ENCODE measurements at regions not wholly inside any gene's neighbourhood (a gene's known extent, or its start where the extent isn't known, plus 50 kb on each side); places are given as distances from the start of the nearest gene placed in this dataset.

DNA sequence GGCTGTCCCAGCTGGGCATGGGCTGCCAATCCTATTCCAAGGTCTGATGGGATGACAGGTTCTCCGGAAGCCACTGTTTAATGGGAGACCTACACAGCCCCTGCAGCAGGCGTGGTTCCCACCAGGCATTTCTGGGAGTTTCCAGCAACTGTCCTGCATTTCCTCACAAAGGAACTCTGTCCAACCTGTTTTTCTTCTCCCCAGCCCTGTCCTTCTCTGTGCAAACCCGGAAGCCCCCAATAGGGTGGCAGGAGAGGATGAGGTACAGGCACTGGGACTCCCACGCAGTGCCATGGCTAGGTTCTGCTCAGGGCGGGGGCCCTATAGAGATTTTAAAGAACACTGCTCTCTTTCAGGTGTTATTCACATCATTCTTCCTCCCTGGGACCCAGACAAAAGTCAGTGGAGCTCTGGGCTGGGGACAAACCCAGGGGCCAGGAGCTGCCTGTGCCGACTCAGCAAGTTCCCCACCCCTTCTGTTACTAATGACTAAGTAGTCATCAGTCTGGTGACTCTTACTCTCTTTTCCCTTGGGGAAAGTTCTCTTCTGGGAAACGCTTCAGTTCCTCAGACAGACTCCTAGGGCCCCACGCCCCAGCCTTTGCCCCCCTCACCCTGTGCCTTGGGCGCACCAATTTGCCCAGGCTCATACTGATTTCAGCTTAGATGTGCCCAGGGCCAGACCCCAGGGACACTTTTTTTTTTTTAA is 97.7 kb downstream of the CD47 start:
- no peaks in the 10 kb centered on the region for H3K36me3 ChIP-seq (replicated peaks; ENCODE audit: control insufficient read depth, insufficient read depth, low read length)
- H3K4me3 ChIP-seq (ENCODE audit: insufficient read depth, low read depth, low read length): no peak overlapping the region
- DNase-seq: no peak
- no peaks in the 10 kb centered on the region for H3K27me3 ChIP-seq (ENCODE audit: control insufficient read depth, insufficient read depth, low read length)

- Histone ChIP-seq H3K36me3 (replicated peaks; ENCODE audit: control insufficient read depth, insufficient read depth, low read length) (no peaks in the 10 kb centered on the region), H3K27me3 (ENCODE audit: control insufficient read depth, insufficient read depth, low read length) (no peaks in the 10 kb centered on the region), H3K4me3 (ENCODE audit: insufficient read depth, low read depth, low read length) (no peak overlapping the region)
- no peak for DNase-seq
These were observed 99.9 kb downstream of the CD47 start for GRCh38 chr3:107990926-107991325.

- H3K4me3 ChIP-seq (ENCODE audit: insufficient read depth, low read depth, low read length): no peak overlapping the region
- no peak for DNase-seq
- no peaks in the 10 kb centered on the region for H3K27me3 ChIP-seq (ENCODE audit: control insufficient read depth, insufficient read depth, low read length)
- H3K36me3 ChIP-seq (replicated peaks; ENCODE audit: control insufficient read depth, insufficient read depth, low read length): no peaks in the 10 kb centered on the region
These were observed 100.4 kb downstream of the CD47 start for GRCh38 chr3:107990433-107990832.

- Histone ChIP-seq H3K36me3 (replicated peaks; ENCODE audit: control insufficient read depth, insufficient read depth, low read length) (no peaks in the 10 kb centered on the region), H3K4me3 (ENCODE audit: insufficient read depth, low read depth, low read length) (no peak overlapping the region), H3K27me3 (ENCODE audit: control insufficient read depth, insufficient read depth, low read length) (no peaks in the 10 kb centered on the region)
- no peak for DNase-seq
These were observed 101.2 kb downstream of the CD47 start for GRCh38 chr3:107989661-107990060.

GRCh38 chr3:107988460-107989175 is 102.2 kb downstream of the CD47 start:
- no peak for DNase-seq
- Histone ChIP-seq H3K4me3 (ENCODE audit: insufficient read depth, low read depth, low read length) (no peak overlapping the region), H3K27me3 (ENCODE audit: control insufficient read depth, insufficient read depth, low read length) (no peaks in the 10 kb centered on the region), H3K36me3 (replicated peaks; ENCODE audit: control insufficient read depth, insufficient read depth, low read length) (no peaks in the 10 kb centered on the region)

DNA sequence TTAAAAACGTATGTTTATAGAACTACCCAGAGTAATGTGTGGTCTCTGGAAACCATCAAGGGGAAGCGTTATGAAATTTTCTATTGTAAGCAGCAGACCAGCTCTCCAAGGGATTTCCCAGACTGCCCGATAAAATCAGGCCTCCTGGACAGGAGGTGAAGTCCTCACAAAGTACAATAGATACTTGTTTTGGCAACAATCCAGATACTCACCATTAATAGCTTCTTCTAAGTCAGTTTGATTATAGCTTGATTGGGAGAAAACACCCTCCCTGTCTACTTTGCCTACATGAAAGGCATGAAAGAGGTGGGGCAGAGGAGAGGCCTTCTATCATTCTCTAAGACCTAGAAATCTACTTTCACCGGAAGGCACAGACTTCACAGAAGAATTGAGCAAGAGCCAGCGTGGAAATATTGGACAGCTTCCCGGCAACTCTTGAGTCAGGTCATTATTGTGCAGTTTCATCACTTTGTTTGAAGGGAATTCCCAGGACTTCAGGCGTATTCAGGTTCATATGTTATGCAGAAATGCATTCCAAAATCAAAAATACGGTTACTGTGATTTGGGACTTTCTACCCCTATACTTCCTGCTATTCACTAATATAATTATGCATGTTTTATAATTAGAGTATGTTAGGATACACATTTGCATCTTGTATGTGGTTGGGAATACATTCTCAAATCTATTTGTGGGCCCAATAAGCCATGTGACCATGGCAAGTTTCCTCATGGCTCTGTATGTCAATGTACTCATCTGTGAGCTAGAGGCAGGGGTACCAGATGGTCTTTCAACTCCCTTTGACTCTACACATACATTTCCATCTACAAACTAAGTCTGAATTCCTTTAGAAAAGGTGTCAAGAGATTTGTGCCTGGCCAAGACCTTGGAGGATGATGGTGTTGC is 103.5 kb downstream of the CD47 start:
- Histone ChIP-seq H3K27me3 (ENCODE audit: control insufficient read depth, insufficient read depth, low read length) (no peaks in the 10 kb centered on the region), H3K4me3 (ENCODE audit: insufficient read depth, low read depth, low read length) (no peak overlapping the region), H3K36me3 (replicated peaks; ENCODE audit: control insufficient read depth, insufficient read depth, low read length) (no peaks in the 10 kb centered on the region)
- no peak for DNase-seq

DNA sequence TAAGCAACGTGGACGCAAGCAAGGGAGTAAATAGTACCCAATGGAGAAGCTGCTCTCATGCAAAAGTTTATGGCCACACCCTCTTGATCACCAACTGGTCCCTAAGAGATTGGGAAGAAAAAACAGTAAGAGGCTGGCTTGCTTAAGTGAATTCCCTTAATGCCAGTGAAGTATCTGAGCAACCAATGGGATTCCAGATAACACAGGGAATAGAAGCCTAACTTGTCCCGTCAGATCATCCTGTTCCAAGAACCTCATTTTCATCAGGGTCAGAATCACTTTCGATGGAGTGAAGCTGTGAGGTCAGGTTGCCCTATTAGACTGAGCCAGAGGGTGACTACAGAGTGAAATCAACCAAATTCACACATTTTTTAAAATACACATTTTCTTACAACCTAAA is 104.3 kb downstream of the CD47 start:
- DNase-seq: no peak
- Histone ChIP-seq H3K36me3 (replicated peaks; ENCODE audit: control insufficient read depth, insufficient read depth, low read length) (no peaks in the 10 kb centered on the region), H3K4me3 (ENCODE audit: insufficient read depth, low read depth, low read length) (no peak overlapping the region), H3K27me3 (ENCODE audit: control insufficient read depth, insufficient read depth, low read length) (no peaks in the 10 kb centered on the region)

GRCh38 chr3:107985496-107985895 is 105.3 kb downstream of the CD47 start:
- no peak for DNase-seq
- no peaks in the 10 kb centered on the region for H3K36me3 ChIP-seq (replicated peaks; ENCODE audit: control insufficient read depth, insufficient read depth, low read length)
- H3K4me3 ChIP-seq (ENCODE audit: insufficient read depth, low read depth, low read length): no peak overlapping the region
- H3K27me3 ChIP-seq (ENCODE audit: control insufficient read depth, insufficient read depth, low read length): no peaks in the 10 kb centered on the region

DNA sequence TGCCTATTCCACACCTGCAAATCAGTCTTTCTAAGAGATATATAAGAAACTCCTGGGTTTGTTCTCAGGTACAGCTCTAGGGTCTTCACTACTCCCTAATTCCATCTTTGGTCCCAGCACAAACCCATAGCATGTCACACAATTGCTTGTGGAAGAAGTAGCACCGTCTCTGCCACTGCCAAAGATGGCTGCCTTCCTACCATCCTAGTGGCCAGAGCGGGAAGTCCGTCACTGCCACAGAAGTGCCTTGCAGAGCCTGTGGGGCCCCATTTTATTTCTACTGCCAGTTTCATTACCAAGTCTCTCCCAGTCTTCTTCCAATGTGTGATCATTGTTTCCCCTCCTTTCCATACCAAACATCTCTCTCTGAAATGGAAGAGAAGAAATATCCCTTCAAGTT is 107.6 kb downstream of the CD47 start:
- Histone ChIP-seq H3K27me3 (ENCODE audit: control insufficient read depth, insufficient read depth, low read length) (no peaks in the 10 kb centered on the region), H3K4me3 (ENCODE audit: insufficient read depth, low read depth, low read length) (no peak overlapping the region), H3K36me3 (replicated peaks; ENCODE audit: control insufficient read depth, insufficient read depth, low read length) (no peaks in the 10 kb centered on the region)
- DNase-seq: no peak

- Histone ChIP-seq H3K27me3 (ENCODE audit: control insufficient read depth, insufficient read depth, low read length) (no peaks in the 10 kb centered on the region), H3K4me3 (ENCODE audit: insufficient read depth, low read depth, low read length) (no peak overlapping the region), H3K36me3 (replicated peaks; ENCODE audit: control insufficient read depth, insufficient read depth, low read length) (no peaks in the 10 kb centered on the region)
- no peak for DNase-seq
These were observed 108.7 kb downstream of the CD47 start for GRCh38 chr3:107982165-107982564.

- no peaks in the 10 kb centered on the region for H3K27me3 ChIP-seq (ENCODE audit: control insufficient read depth, insufficient read depth, low read length)
- no peak for DNase-seq
- no peak overlapping the region for H3K4me3 ChIP-seq (ENCODE audit: insufficient read depth, low read depth, low read length)
- no peaks in the 10 kb centered on the region for H3K36me3 ChIP-seq (replicated peaks; ENCODE audit: control insufficient read depth, insufficient read depth, low read length)
These were observed 109.2 kb downstream of the CD47 start for GRCh38 chr3:107981471-107982111.

GRCh38 chr3:107979538-107979937 is 111.3 kb downstream of the CD47 start:
- DNase-seq: no peak
- no peaks in the 10 kb centered on the region for H3K36me3 ChIP-seq (replicated peaks; ENCODE audit: control insufficient read depth, insufficient read depth, low read length)
- H3K4me3 ChIP-seq (ENCODE audit: insufficient read depth, low read depth, low read length): no peak overlapping the region
- no peaks in the 10 kb centered on the region for H3K27me3 ChIP-seq (ENCODE audit: control insufficient read depth, insufficient read depth, low read length)

DNA sequence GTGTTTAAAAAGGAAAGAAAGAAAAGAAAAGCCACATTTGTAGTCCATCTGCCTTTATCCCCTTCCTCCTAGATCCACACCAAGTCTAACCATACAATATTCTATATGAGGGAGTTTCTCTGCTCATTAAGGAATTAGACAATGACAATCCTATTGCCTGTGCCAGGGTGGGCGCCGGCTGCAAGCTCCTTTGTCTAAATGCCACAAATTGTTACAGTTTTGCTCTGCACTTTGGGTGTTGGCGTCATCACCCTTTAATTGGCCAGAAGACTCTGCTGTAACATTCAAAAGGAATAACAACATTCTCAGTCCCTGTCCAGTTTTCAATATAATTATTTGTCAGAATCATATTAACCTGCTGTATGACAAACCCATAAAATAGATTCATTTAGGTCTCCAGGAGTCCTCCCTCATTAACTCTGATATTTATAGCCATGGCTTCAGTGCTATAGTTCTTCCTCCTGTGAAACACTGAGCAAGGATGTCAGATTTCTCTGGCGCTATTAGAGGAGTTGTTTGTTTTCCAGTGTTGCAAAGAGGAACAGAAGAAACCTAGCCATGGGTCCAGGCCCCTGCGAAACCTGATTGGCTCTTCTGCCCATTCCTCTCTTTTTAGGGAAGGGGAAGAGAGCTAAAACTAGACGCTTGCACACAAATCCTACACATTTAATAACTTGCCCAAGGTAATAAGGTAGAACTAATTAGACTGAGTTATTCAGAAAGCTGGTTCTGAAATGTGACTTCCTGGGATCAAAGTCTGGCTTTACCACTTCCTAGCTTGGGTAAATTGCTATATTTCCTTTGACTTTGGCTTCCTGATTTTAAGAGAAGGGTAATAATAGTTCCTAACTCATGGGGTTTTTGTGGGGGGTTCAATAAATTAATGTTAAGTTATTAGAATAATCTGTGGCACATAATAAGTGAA is 112.4 kb downstream of the CD47 start:
- Histone ChIP-seq H3K36me3 (replicated peaks; ENCODE audit: control insufficient read depth, insufficient read depth, low read length) (no peaks in the 10 kb centered on the region), H3K27me3 (ENCODE audit: control insufficient read depth, insufficient read depth, low read length) (no peaks in the 10 kb centered on the region), H3K4me3 (ENCODE audit: insufficient read depth, low read depth, low read length) (no peak overlapping the region)
- no peak for DNase-seq

All from H7 (cell line).